Activated T-helper 2 cell treated with anti-CD3 and anti-CD28 coated beads, Interferon-gamma antibody, Interleukin-2, Interleukin-4, amounts not matched to agents 10 μg/mL and 5 μg/mL and 100 μg/mL, durations not matched to agents 14 hours and 24 hours and 36 hours (primary cell): ENCODE measurements at regions not wholly inside any gene's neighbourhood (a gene's known extent, or its start where the extent isn't known, plus 50 kb on each side); places are given as distances from the start of the nearest gene placed in this dataset.
"Not testable (repeated sequence)": the region's sequence is repeated elsewhere in the genome, so short reads cannot be mapped to it uniquely, and the experiment has no call there.

Experiments used
- DNase-seq: peaks from one replicate; pipeline ENCODE4 v3.0.0; 2021; ENCODE audit warnings: low spot score
- H3K27ac Mint-ChIP-seq: one replicate; pipeline ENCODE4 v1.8.0; 2021; ENCODE audit warnings: mixed read lengths
- H3K27me3 Mint-ChIP-seq: one replicate; pipeline ENCODE4 v1.8.0; 2021; ENCODE audit warnings: low read depth, mixed read lengths
- H3K36me3 Mint-ChIP-seq: one replicate; pipeline ENCODE4 v1.8.0; 2021; ENCODE audit warnings: low read depth, mixed read lengths
- H3K4me1 Mint-ChIP-seq: one replicate; pipeline ENCODE4 v1.8.0; 2021; ENCODE audit warnings: low read depth, mixed read lengths
- H3K4me3 Mint-ChIP-seq: one replicate; pipeline ENCODE4 v1.8.0; 2021; ENCODE audit warnings: low read depth, mild to moderate bottlenecking, moderate library complexity, mixed read lengths
- H3K9me3 Mint-ChIP-seq: one replicate; pipeline ENCODE4 v1.8.0; 2021; ENCODE audit warnings: mixed read lengths
- intact Hi-C: fragments of 100-400 bp; cut with micrococcal nuclease; formaldehyde crosslinking; loops from one replicate; pipeline ENCODE4 v1.15.1; 2023

- Mint-ChIP-seq H3K27me3 (no peaks in the 10 kb centered on the region), H3K4me3 (no peak overlapping the region)
Measured at GRCh38 chr2:67585400-67585799, 188.3 kb downstream of the ETAA1 start.

DNA sequence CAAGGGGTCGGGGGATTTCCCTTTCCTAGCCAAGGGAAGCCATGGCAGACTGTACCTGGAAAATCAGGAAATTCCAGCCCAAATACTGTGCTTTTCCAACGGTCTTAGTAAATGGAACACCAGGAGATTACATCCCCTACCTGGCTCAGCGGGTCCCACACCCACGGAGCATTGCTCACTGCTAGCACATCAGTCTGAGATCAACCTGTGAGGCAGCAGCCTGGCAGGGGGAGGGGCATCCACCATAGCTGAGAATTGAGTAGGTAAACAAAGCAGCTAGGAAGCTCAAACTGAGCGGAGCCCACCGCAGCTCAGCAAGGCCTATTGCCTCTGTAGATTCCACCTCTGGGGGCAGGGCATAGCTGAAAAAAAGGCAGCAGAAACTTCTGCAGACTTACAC is 192.0 kb downstream of the ETAA1 start:
- H3K36me3 Mint-ChIP-seq, H3K4me3 Mint-ChIP-seq, H3K27ac Mint-ChIP-seq, DNase-seq, H3K27me3 Mint-ChIP-seq, H3K4me1 Mint-ChIP-seq, intact Hi-C loops: not testable (repeated sequence)
- peaks cover 40% of the 10 kb centered on the region for H3K9me3 Mint-ChIP-seq

More at GRCh38 chr2:67585400-67585799, 188.3 kb downstream of the ETAA1 start:
- no peaks in the 10 kb centered on the region for H3K4me1 Mint-ChIP-seq
- H3K9me3 Mint-ChIP-seq, result peaks cover 31% of the 10 kb centered on the region
- no peak overlapping the region for H3K27ac Mint-ChIP-seq
- intact Hi-C loops, result no loop called here
- DNase-seq, result no peak
- no peaks in the 10 kb centered on the region for H3K36me3 Mint-ChIP-seq

GRCh38 chr2:67594522-67594921 is 197.4 kb downstream of the ETAA1 start:
- intact Hi-C loops, H3K27me3 Mint-ChIP-seq, H3K4me3 Mint-ChIP-seq, H3K4me1 Mint-ChIP-seq, H3K27ac Mint-ChIP-seq, DNase-seq, H3K36me3 Mint-ChIP-seq: not testable (repeated sequence)
- H3K9me3 Mint-ChIP-seq, result peaks cover 20% of the 10 kb centered on the region

- Mint-ChIP-seq H3K4me3 (no peak overlapping the region), H3K4me1 (no peaks in the 10 kb centered on the region), H3K9me3 (peaks cover 7% of the 10 kb centered on the region), H3K36me3 (no peaks in the 10 kb centered on the region), H3K27me3 (no peaks in the 10 kb centered on the region), H3K27ac (no peak overlapping the region)
- intact Hi-C loops, result no loop called here
- DNase-seq, result no peak
Measured at GRCh38 chr2:67596871-67597270, 199.7 kb downstream of the ETAA1 start.

GRCh38 chr2:67599561-67599960 is 202.4 kb downstream of the ETAA1 start:
- H3K27me3 Mint-ChIP-seq, result no peaks in the 10 kb centered on the region
- no peak overlapping the region for H3K4me3 Mint-ChIP-seq
- H3K27ac Mint-ChIP-seq, result no peak overlapping the region
- H3K36me3 Mint-ChIP-seq, result no peaks in the 10 kb centered on the region
- peaks cover 4% of the 10 kb centered on the region for H3K9me3 Mint-ChIP-seq
- DNase-seq, result no peak
- H3K4me1 Mint-ChIP-seq, result no peaks in the 10 kb centered on the region
- intact Hi-C loops, result no loop called here

DNA sequence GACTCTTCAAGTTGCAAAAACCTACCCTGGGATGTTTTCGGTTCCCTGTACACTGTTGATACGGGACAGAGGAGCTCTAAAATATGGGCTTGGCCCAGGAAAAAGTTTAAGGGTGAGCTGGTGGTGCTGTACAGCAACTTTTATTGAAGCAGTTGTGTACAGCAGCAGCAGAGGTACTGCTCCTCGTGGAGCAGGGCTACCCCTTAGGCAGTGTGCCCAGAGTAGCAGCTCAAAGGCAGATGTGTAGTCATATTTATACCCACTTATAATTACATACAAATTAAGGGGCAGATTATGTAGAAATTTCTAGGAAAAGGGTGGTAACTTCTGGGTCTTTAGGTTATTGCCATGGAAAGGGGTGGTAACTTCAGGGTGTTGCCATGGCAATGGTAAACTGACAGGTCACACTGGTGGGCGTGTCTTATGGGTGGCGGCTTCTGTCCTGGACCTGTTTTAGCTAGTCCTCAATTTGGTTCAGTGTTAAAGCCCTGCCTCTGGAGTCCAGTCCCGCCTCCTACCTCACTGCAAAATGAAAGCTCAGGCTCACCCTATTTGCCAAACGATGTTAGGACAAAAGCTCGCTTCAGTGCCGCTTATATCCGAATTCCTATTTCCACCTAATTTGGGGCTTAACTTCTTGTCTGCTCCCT is 203.2 kb downstream of the ETAA1 start:
- intact Hi-C loops, result no loop called here
- Mint-ChIP-seq H3K9me3 (peaks cover under 1% of the 10 kb centered on the region), H3K27ac (no peak overlapping the region), H3K4me1 (no peaks in the 10 kb centered on the region), H3K27me3 (no peaks in the 10 kb centered on the region), H3K4me3 (no peak overlapping the region), H3K36me3 (no peaks in the 10 kb centered on the region)
- no peak for DNase-seq

DNA sequence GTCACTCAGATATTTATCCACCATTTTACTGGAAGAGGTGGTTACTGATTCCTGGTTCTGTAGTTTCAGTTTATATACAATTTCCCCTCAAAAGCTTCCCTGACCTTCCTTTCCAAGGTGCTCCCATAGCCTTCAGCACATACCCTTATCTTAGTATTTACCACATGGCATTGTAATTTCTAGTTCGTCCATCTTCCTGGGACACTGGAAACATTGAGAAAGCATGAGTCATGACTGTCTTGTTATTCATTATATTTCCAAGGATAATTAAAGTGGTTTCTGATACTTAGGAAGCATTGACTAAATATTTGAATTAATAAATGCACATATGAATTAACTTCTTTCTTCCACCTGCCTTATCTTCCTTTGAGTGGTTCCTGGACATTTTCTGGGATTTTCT is 203.8 kb downstream of the ETAA1 start:
- Mint-ChIP-seq H3K36me3 (no peaks in the 10 kb centered on the region), H3K27ac (no peak overlapping the region), H3K9me3 (no peaks in the 10 kb centered on the region), H3K4me1 (no peaks in the 10 kb centered on the region), H3K4me3 (no peak overlapping the region), H3K27me3 (no peaks in the 10 kb centered on the region)
- DNase-seq, result no peak
- intact Hi-C loops, result no loop called here

DNA sequence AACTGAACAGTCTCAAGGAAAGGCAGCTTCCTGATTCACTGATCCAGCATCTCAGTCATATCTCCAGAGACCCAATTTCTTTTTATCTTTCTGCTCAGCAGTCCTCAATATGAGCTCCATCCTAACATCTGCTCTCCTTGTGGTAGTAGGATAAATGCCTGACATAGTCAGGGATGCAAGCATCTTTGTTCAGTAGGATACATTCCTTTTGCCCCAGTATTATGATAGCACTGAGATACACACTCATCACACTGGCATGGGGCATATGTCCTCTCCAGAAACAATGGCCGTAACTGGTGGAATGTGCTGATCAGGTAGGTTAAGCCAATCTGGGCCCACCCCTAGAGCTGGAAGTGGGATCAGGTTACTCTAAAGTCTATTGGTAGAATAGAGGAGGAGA is 207.2 kb downstream of the ETAA1 start:
- no peak overlapping the region for H3K27ac Mint-ChIP-seq
- intact Hi-C loops, result no loop called here
- no peaks in the 10 kb centered on the region for H3K4me1 Mint-ChIP-seq
- H3K27me3 Mint-ChIP-seq, result no peaks in the 10 kb centered on the region
- H3K36me3 Mint-ChIP-seq, result no peaks in the 10 kb centered on the region
- no peak overlapping the region for H3K4me3 Mint-ChIP-seq
- no peaks in the 10 kb centered on the region for H3K9me3 Mint-ChIP-seq
- DNase-seq, result no peak

DNA sequence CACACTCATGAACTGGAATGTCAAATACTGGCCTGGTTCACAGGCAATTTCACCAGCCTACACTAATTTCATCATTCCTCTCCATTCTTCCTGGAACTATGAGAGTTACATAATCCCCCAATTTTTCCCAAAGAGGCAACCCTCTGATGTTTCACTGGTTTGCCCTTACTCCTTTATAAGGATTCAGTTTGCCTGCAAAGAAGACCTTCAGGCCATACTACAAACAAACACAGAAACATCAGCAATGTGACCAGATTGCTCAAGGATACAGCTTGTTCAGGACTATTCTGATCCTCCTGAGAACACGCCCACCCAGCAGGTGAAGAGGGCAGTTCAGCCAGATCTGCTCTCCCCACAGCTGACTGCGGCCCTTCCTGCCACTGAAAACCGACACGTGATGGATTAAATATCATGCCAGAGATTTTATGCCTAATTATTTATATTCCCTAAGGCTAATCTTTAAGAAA is 215.5 kb downstream of the ETAA1 start:
- Mint-ChIP-seq H3K27ac (no peak overlapping the region), H3K36me3 (no peaks in the 10 kb centered on the region), H3K4me1 (no peaks in the 10 kb centered on the region), H3K9me3 (no peaks in the 10 kb centered on the region), H3K27me3 (no peaks in the 10 kb centered on the region), H3K4me3 (no peak overlapping the region)
- DNase-seq, result no peak
- intact Hi-C loops, result no loop called here

DNA sequence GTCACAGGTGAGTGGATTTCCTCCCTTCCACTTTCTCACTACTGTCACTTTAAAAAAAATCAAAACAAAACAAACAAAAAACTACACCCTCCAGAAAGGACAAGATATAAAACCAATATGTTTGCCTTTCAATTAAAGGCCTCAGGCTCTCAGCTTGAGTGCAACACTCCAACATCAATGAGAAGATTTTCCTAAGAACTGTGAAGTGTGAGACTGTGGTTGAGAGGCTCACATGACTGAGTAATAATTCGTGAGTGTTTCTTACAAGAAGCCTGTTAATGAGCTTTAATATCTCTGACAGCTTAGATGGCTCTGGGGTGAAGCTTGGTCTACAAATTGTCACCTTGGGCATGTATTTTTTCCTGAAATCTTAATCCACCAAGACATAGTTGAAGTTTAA is 216.1 kb downstream of the ETAA1 start:
- intact Hi-C loops, result no loop called here
- DNase-seq, result no peak
- H3K27me3 Mint-ChIP-seq, result no peaks in the 10 kb centered on the region

DNA sequence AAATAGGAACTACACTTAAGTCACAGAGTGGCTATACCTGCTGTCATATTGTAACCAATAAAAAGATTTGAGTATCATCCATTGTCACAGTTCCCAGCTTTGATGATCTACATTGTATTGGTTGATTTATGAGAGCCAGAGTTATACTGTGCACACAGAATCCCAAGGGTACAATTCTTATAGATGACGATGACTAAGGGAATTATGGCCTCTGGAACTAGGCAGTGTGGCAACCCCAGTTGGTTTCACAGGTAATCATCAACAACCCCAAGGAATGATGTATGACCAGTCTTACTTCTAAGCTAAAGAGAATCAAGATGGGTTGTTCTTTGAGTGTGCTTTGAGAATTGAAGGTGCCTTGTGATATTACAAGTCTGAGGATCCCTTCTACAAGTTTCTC is 217.3 kb downstream of the ETAA1 start:
- no peaks in the 10 kb centered on the region for H3K36me3 Mint-ChIP-seq
- no peaks in the 10 kb centered on the region for H3K27me3 Mint-ChIP-seq
- no peaks in the 10 kb centered on the region for H3K9me3 Mint-ChIP-seq
- no peak for DNase-seq
- no peak overlapping the region for H3K27ac Mint-ChIP-seq
- no peaks in the 10 kb centered on the region for H3K4me1 Mint-ChIP-seq
- intact Hi-C loops, result no loop called here
- H3K4me3 Mint-ChIP-seq, result no peak overlapping the region

More for the DNA sequence above, 216.1 kb downstream of the ETAA1 start:
- no peaks in the 10 kb centered on the region for H3K4me1 Mint-ChIP-seq
- H3K36me3 Mint-ChIP-seq, result no peaks in the 10 kb centered on the region
- H3K27ac Mint-ChIP-seq, result no peak overlapping the region
- no peaks in the 10 kb centered on the region for H3K9me3 Mint-ChIP-seq
- no peak overlapping the region for H3K4me3 Mint-ChIP-seq

DNA sequence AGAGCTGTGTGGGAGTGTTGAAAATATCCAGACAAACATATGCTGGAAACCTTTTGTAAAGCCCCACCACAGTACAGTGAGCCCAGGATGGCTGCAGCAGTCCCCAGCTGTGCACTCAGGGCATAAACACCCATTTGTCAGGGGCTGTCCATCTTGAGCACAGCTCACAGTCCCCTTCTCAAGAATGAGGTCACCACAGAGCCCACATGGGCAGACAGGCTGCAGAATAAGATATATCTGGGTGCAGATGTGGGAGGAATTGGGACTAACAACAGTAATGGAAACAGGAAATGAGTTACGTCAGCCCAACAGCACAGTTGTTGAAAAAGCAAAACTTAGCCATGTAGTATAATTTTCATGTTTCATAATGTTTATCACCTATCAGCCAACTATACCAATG is 219.6 kb downstream of the ETAA1 start:
- no peaks in the 10 kb centered on the region for H3K4me1 Mint-ChIP-seq
- H3K36me3 Mint-ChIP-seq, result no peaks in the 10 kb centered on the region
- H3K27me3 Mint-ChIP-seq, result no peaks in the 10 kb centered on the region
- H3K27ac Mint-ChIP-seq, result no peak overlapping the region
- intact Hi-C loops, result no loop called here
- no peak for DNase-seq
- no peak overlapping the region for H3K4me3 Mint-ChIP-seq
- H3K9me3 Mint-ChIP-seq, result no peaks in the 10 kb centered on the region

DNA sequence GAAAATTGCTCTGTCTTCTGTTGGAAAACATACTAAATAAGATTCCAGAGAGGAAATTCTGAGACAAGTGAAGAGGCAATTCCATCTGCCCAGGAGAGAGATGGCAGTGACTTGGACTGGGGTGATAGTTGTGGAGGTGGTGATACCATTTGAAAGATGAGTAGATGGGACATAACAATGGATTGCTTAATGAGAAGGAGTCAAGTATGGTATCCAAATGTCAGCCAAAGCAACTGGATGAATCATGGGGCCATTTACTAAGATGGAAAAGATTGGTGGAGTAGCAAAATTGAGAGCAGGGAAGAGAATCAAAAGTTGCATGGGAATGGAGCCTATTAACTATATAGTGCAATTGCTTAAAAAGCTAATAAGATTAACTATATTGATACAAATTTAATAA is 222.1 kb downstream of the ETAA1 start:
- Mint-ChIP-seq H3K27me3 (no peaks in the 10 kb centered on the region), H3K4me3 (no peak overlapping the region), H3K4me1 (no peaks in the 10 kb centered on the region), H3K27ac (no peak overlapping the region), H3K9me3 (no peaks in the 10 kb centered on the region), H3K36me3 (no peaks in the 10 kb centered on the region)
- intact Hi-C loops, result no loop called here
- no peak for DNase-seq

DNA sequence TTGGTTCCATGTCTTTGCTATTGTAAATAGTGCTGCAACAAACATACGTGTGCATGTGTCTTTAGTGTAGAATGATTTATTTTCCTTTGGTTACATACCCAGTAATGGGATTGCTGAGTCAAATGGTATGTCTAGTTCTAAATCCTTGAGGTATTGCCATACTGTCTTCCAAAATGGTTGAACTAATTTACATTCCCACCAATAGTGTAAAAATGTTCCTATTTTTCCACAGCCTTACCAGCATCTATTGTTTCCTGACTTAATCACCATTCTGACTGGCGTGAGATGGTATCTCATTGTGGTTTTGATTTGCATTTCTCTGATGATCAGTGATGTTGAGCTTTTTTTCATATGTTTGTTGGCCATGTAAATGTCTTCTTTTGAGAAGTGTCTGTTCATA is 226.6 kb downstream of the ETAA1 start:
- intact Hi-C loops, H3K36me3 Mint-ChIP-seq, H3K27ac Mint-ChIP-seq, DNase-seq, H3K4me3 Mint-ChIP-seq, H3K4me1 Mint-ChIP-seq, H3K9me3 Mint-ChIP-seq, H3K27me3 Mint-ChIP-seq: not testable (repeated sequence)
